GM23338 (cell line): ENCODE measurements at regions not wholly inside any gene's neighbourhood (a gene's known extent, or its start where the extent isn't known, plus 50 kb on each side); places are given as distances from the start of the nearest gene placed in this dataset.

Experiments used
- ATAC-seq: fragments of 200-7000 bp; cut with Tn5 transposase; 3 replicates; pipeline ENCODE4 v1.9.1; 2020
- DNase-seq: peaks from one replicate; pipeline ENCODE4 v3.0.0-alpha.2; 2015; ENCODE audit warnings: low spot score
- H2AFZ ChIP-seq: fragments of 200-600 bp; sonication (generic); 2 replicates; pipeline ENCODE4 v1.8.0; 2016; ENCODE audit warnings: antibody characterized with exemption, mild to moderate bottlenecking, moderate library complexity
- H3F3A ChIP-seq: fragments of 200-600 bp; sonication (generic); replicated peaks from 2 replicates; pipeline ENCODE4 v1.8.0; 2017; ENCODE audit warnings: antibody characterized with exemption, mixed run types, low read depth
- H3K27ac ChIP-seq: fragments of 200-600 bp; sonication (generic); 2 replicates; pipeline ENCODE4 v1.6.1; 2016; ENCODE audit warnings: low read depth
- H3K27me3 ChIP-seq: fragments of 200-600 bp; sonication (generic); 2 replicates; pipeline ENCODE4 v1.8.0; 2016; ENCODE audit warnings: mild to moderate bottlenecking, mixed run types, moderate library complexity; ENCODE audit not compliant: insufficient read depth
- H3K36me3 ChIP-seq: fragments of 200-600 bp; sonication (generic); 2 replicates; pipeline ENCODE4 v1.8.0; 2016; ENCODE audit warnings: mild to moderate bottlenecking; ENCODE audit not compliant: insufficient read depth
- H3K4me1 ChIP-seq: fragments of 200-600 bp; sonication (generic); 2 replicates; pipeline ENCODE4 v1.8.0; 2016; ENCODE audit warnings: mild to moderate bottlenecking, moderate library complexity; ENCODE audit not compliant: insufficient read depth
- H3K4me2 ChIP-seq: fragments of 200-600 bp; sonication (generic); 2 replicates; pipeline ENCODE4 v1.7.1; 2017; ENCODE audit warnings: mixed run types
- H3K4me3 ChIP-seq: fragments of 200-600 bp; sonication (generic); 2 replicates; pipeline ENCODE4 v1.6.1; 2016; ENCODE audit warnings: mixed run types
- H3K79me2 ChIP-seq: fragments of 200-600 bp; sonication (generic); replicated peaks from 2 replicates; pipeline ENCODE4 v1.8.0; 2017; ENCODE audit warnings: mild to moderate bottlenecking; ENCODE audit not compliant: insufficient read depth
- H3K9me2 ChIP-seq: fragments of 200-600 bp; sonication (generic); 2 replicates; pipeline ENCODE4 v1.8.0; 2017; ENCODE audit not compliant: insufficient read depth
- H4K20me1 ChIP-seq: fragments of 200-600 bp; sonication (generic); replicated peaks from 2 replicates; pipeline ENCODE4 v1.8.0; 2017; ENCODE audit warnings: mild to moderate bottlenecking; ENCODE audit not compliant: insufficient read depth
- H3K27ac Mint-ChIP-seq: 2 replicates; pipeline ENCODE4 v1.8.0; 2020; ENCODE audit warnings: inconsistent platforms, mild to moderate bottlenecking, moderate library complexity, mixed read lengths
- H3K27me3 Mint-ChIP-seq: 3 replicates; pipeline ENCODE4 v1.8.0; 2022; ENCODE audit warnings: low read depth, mild to moderate bottlenecking, moderate library complexity, mixed read lengths, inconsistent platforms; ENCODE audit not compliant: insufficient read depth, poor library complexity
- H3K36me3 Mint-ChIP-seq: 3 replicates; pipeline ENCODE4 v1.8.0; 2021; ENCODE audit warnings: low read depth, mild to moderate bottlenecking, inconsistent platforms, moderate library complexity, mixed read lengths
- H3K4me1 Mint-ChIP-seq: 3 replicates; pipeline ENCODE4 v1.8.0; 2020; ENCODE audit warnings: mild to moderate bottlenecking, inconsistent platforms, mixed read lengths
- H3K4me3 Mint-ChIP-seq: 3 replicates; pipeline ENCODE4 v1.8.0; 2021; ENCODE audit warnings: moderate library complexity, mild to moderate bottlenecking, inconsistent platforms, mixed read lengths
- H3K9me3 Mint-ChIP-seq: 3 replicates; pipeline ENCODE4 v1.8.0; 2020; ENCODE audit warnings: moderate library complexity, mild to moderate bottlenecking, inconsistent platforms, mixed read lengths
- EZH2 ChIP-seq: fragments of 200-600 bp; sonication (generic); IDR thresholded peaks from one replicate; pipeline ENCODE4 v1.8.0; 2017; ENCODE audit warnings: antibody characterized with exemption, mild to moderate bottlenecking, low read depth; ENCODE audit not compliant: unreplicated experiment
- EZH2phosphoT487 ChIP-seq: fragments of 200-600 bp; sonication (generic); IDR thresholded peaks from one replicate; pipeline ENCODE4 v1.8.1; 2018; ENCODE audit warnings: antibody characterized with exemption; ENCODE audit not compliant: unreplicated experiment
- JUNB ChIP-seq: IDR thresholded peaks from one replicate; pipeline ENCODE4 v1.6.1; 2016; ENCODE audit warnings: antibody characterized with exemption; ENCODE audit not compliant: unreplicated experiment
- NANOG ChIP-seq: IDR thresholded peaks from 2 replicates; pipeline ENCODE4 v1.6.1; 2016; ENCODE audit warnings: antibody characterized with exemption, borderline replicate concordance
- POLR2AphosphoS5 ChIP-seq: IDR thresholded peaks from 2 replicates; pipeline ENCODE4 v1.6.1; 2016; ENCODE audit warnings: antibody characterized with exemption, low read depth
- ZNF114 ChIP-seq: fragments of 250-450 bp; sonication (Bioruptor Pico); IDR thresholded peaks from 2 replicates; pipeline ENCODE4 v1.5.0; 2020; ENCODE audit warnings: mild to moderate bottlenecking, moderate library complexity
- ZNF331 ChIP-seq: fragments of 250-450 bp; sonication (Bioruptor Pico); IDR thresholded peaks from 2 replicates; pipeline ENCODE4 v1.5.0; 2020; ENCODE audit warnings: low read depth, mild to moderate bottlenecking, moderate library complexity
- TF ChIP-seq, protein P1 (sequence below): IDR thresholded peaks from one replicate; pipeline ENCODE4 v1.6.1; 2018; ENCODE audit warnings: antibody characterized with exemption; ENCODE audit not compliant: unreplicated experiment
- TF ChIP-seq, protein P2 (sequence below): IDR thresholded peaks from 2 replicates; pipeline ENCODE4 v1.6.1; 2016; ENCODE audit warnings: antibody characterized with exemption
- TF ChIP-seq, protein P3 (sequence below), 2 experiments: fragments of 200-600 bp in 1 of 2; sonication (generic) in 1 of 2; conservative IDR thresholded peaks; 2 replicates each; pipeline versions ENCODE4 v1.5.1 to v1.6.1; 2016 to 2017; ENCODE audit warnings: antibody characterized with exemption in 2 of 2, low read depth in 2 of 2, mild to moderate bottlenecking in 2 of 2, moderate library complexity in 1 of 2

DNA sequence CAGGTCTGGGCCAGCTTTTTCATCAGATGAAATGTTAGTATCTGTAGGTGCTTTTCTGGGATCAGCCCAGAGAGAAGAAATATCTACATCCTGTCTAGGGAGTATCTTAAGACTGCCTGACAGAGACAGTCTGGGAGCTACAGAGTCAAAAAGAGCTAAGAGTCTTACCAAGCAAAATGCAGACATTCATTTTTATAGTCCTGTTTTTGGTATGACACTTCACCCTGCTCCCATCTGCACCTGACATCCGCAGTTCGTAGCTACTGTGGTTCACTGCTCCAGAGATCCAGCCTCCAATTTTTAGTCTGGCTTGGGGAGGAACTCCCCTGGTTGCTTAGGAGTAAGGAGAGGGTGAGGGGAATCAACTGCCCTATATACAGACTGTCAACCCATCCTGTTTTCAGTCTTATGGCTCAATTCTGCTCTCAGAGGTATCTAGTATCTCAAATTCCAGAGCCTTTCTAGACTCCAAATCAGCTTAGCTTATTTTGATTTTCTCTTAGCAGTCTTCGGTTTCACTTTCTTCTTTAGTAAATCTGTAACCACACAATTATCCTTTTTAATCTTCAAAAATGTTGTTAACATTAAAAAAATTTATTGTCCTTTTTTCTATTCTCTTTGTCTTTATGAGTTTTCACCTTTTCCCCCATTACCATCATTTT lies 97.8 kb downstream of the TMEM100 start (continued):
- TF ChIP-seq NANOG (no peak), JUNB (no peak), ZNF331 (CRISPR knock-in tag) (no peak)
- TF ChIP-seq, protein P1, sequence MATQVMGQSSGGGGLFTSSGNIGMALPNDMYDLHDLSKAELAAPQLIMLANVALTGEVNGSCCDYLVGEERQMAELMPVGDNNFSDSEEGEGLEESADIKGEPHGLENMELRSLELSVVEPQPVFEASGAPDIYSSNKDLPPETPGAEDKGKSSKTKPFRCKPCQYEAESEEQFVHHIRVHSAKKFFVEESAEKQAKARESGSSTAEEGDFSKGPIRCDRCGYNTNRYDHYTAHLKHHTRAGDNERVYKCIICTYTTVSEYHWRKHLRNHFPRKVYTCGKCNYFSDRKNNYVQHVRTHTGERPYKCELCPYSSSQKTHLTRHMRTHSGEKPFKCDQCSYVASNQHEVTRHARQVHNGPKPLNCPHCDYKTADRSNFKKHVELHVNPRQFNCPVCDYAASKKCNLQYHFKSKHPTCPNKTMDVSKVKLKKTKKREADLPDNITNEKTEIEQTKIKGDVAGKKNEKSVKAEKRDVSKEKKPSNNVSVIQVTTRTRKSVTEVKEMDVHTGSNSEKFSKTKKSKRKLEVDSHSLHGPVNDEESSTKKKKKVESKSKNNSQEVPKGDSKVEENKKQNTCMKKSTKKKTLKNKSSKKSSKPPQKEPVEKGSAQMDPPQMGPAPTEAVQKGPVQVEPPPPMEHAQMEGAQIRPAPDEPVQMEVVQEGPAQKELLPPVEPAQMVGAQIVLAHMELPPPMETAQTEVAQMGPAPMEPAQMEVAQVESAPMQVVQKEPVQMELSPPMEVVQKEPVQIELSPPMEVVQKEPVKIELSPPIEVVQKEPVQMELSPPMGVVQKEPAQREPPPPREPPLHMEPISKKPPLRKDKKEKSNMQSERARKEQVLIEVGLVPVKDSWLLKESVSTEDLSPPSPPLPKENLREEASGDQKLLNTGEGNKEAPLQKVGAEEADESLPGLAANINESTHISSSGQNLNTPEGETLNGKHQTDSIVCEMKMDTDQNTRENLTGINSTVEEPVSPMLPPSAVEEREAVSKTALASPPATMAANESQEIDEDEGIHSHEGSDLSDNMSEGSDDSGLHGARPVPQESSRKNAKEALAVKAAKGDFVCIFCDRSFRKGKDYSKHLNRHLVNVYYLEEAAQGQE, result no peak

DNA sequence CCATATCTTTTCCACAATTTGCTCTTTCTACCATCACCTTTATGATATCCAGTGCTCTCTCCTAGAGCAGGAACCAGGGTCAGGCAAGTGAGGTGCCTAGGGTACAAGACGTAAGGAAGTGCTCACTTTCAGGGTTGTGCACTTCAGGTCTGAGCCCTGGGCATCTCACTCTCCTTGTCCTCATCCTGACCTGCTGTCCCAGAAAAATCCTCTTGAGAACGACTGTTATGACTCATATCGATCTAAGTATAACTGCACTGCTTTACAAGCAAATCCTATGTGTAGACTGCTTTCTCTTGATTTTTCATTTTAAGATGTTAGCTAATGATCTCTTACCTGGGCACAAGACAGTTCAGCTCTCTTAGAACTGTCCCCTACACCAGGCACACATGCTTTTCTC lies 100.1 kb downstream of the TMEM100 start:
- TF ChIP-seq NANOG (no peak), EZH2phosphoT487 (no peak), ZNF331 (CRISPR knock-in tag) (no peak), ZNF114 (no peak)
- no peak for DNase-seq
- H3K4me2 ChIP-seq, result no peak overlapping the region
- no peak overlapping the region for H3K4me3 ChIP-seq
- Mint-ChIP-seq H3K4me1 (no peaks in the 10 kb centered on the region), H3K36me3 (no peaks in the 10 kb centered on the region), H3K9me3 (no peaks in the 10 kb centered on the region), H3K27me3 (peaks cover 2% of the 10 kb centered on the region), H3K4me3 (no peak overlapping the region), H3K27ac (no peak overlapping the region)
- no peaks in the 10 kb centered on the region for H3K4me1 ChIP-seq
- no peaks in the 10 kb centered on the region for H3K79me2 ChIP-seq
- no peaks in the 10 kb centered on the region for H3K36me3 ChIP-seq
- ATAC-seq, result no peak
- no peak overlapping the region for H2AFZ ChIP-seq
- no peaks in the 10 kb centered on the region; the same call in 1 of the 2 replicates for H4K20me1 ChIP-seq
- H3K27me3 ChIP-seq, result no peaks in the 10 kb centered on the region
- H3F3A ChIP-seq, result no peaks in the 10 kb centered on the region
- H3K27ac ChIP-seq, result no peak overlapping the region
- peaks cover 11% of the 10 kb centered on the region; the same call in 1 of the 2 replicates for H3K9me2 ChIP-seq

DNA sequence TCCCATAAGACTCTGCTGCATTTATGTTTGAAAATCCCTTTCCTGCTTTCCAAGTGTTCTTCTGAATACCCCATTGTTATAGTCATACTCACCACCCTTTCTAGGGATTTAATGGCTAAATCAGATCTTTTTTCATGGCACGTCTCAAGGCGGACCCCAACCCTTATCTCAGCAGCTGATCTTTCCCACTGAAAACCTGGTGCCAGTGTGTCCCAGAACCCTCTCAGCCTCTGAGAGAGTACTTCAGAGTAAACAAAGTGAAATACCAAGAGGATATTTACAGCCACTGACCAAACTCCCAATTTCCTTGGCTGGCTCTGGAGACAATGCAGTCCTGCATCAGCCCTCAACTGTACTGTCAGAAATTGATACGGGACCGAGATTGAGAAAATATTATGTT lies 101.7 kb downstream of the TMEM100 start:
- H3F3A ChIP-seq, result no peaks in the 10 kb centered on the region
- Mint-ChIP-seq H3K4me3 (no peak overlapping the region), H3K27ac (no peak overlapping the region), H3K4me1 (no peaks in the 10 kb centered on the region), H3K36me3 (no peaks in the 10 kb centered on the region), H3K27me3 (peaks cover 2% of the 10 kb centered on the region), H3K9me3 (no peaks in the 10 kb centered on the region)
- H3K27me3 ChIP-seq, result no peaks in the 10 kb centered on the region
- no peak overlapping the region for H3K4me3 ChIP-seq
- H3K79me2 ChIP-seq, result no peaks in the 10 kb centered on the region
- no peak overlapping the region for H3K4me2 ChIP-seq
- H3K36me3 ChIP-seq, result no peaks in the 10 kb centered on the region
- H4K20me1 ChIP-seq, result no peaks in the 10 kb centered on the region; the same call in 1 of the 2 replicates
- no peaks in the 10 kb centered on the region for H3K4me1 ChIP-seq
- no peak for DNase-seq
- H3K27ac ChIP-seq, result no peak overlapping the region
- no peak overlapping the region for H2AFZ ChIP-seq
- peaks cover 9% of the 10 kb centered on the region; the same call in 1 of the 2 replicates for H3K9me2 ChIP-seq
- no peak for ATAC-seq
- TF ChIP-seq POLR2AphosphoS5, result no peak
- no peak for TF ChIP-seq EZH2phosphoT487
- TF ChIP-seq ZNF331 (CRISPR knock-in tag), result no peak
- TF ChIP-seq, protein P2, sequence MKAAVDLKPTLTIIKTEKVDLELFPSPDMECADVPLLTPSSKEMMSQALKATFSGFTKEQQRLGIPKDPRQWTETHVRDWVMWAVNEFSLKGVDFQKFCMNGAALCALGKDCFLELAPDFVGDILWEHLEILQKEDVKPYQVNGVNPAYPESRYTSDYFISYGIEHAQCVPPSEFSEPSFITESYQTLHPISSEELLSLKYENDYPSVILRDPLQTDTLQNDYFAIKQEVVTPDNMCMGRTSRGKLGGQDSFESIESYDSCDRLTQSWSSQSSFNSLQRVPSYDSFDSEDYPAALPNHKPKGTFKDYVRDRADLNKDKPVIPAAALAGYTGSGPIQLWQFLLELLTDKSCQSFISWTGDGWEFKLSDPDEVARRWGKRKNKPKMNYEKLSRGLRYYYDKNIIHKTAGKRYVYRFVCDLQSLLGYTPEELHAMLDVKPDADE, result no peak
- TF ChIP-seq EZH2, result no peak
- TF ChIP-seq, protein P3, sequence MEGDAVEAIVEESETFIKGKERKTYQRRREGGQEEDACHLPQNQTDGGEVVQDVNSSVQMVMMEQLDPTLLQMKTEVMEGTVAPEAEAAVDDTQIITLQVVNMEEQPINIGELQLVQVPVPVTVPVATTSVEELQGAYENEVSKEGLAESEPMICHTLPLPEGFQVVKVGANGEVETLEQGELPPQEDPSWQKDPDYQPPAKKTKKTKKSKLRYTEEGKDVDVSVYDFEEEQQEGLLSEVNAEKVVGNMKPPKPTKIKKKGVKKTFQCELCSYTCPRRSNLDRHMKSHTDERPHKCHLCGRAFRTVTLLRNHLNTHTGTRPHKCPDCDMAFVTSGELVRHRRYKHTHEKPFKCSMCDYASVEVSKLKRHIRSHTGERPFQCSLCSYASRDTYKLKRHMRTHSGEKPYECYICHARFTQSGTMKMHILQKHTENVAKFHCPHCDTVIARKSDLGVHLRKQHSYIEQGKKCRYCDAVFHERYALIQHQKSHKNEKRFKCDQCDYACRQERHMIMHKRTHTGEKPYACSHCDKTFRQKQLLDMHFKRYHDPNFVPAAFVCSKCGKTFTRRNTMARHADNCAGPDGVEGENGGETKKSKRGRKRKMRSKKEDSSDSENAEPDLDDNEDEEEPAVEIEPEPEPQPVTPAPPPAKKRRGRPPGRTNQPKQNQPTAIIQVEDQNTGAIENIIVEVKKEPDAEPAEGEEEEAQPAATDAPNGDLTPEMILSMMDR (conservative IDR thresholded peaks at IDR 0.05; ENCODE audit: low read depth in 2 of 2), result no peak
- TF ChIP-seq JUNB, result no peak
